ENCODE measurements at regions not wholly inside any gene's neighbourhood (a gene's known extent, or its start where the extent isn't known, plus 50 kb on each side); places are given as distances from the start of the nearest gene placed in this dataset.

DNA sequence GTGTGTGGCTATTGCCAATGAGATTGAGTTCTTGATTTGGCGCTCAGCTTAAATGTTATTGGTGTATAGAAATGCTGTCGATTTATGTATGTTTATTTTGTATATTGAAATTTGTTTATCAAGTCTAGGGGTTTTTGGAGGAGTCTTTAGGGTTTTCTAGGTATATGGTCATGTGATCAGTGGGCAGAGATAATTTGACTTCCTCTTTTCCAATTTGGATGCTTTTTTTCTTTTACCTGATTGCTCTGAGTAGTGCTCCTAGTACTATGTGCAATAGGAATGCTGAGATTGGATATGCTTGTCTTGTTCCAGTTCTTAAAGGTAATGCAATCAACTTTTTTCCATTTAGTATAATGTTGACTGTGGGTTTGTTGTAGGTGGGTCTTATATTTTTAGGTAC lies 99.8 kb upstream of the PMCH start:
- H3K79me1 ChIP-seq (ENCODE audit: insufficient read depth, low read depth, low read length, poor library complexity, severe bottlenecking): no peaks in the 10 kb centered on the region

More for the DNA sequence above, 99.8 kb upstream of the PMCH start:
- H3K79me2 ChIP-seq (ENCODE audit: insufficient read depth, low read length): no peaks in the 10 kb centered on the region
- no peak overlapping the region for H2BK12ac ChIP-seq (ENCODE audit: insufficient read length, low read depth, low read length)
- H3K4ac ChIP-seq (ENCODE audit: low read depth, low read length): no peak overlapping the region
- H3K9me3 ChIP-seq (ENCODE audit: control insufficient read depth, low read depth, low read length): no peaks in the 10 kb centered on the region
- TF ChIP-seq, protein P1, sequence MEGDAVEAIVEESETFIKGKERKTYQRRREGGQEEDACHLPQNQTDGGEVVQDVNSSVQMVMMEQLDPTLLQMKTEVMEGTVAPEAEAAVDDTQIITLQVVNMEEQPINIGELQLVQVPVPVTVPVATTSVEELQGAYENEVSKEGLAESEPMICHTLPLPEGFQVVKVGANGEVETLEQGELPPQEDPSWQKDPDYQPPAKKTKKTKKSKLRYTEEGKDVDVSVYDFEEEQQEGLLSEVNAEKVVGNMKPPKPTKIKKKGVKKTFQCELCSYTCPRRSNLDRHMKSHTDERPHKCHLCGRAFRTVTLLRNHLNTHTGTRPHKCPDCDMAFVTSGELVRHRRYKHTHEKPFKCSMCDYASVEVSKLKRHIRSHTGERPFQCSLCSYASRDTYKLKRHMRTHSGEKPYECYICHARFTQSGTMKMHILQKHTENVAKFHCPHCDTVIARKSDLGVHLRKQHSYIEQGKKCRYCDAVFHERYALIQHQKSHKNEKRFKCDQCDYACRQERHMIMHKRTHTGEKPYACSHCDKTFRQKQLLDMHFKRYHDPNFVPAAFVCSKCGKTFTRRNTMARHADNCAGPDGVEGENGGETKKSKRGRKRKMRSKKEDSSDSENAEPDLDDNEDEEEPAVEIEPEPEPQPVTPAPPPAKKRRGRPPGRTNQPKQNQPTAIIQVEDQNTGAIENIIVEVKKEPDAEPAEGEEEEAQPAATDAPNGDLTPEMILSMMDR (conservative IDR thresholded peaks at IDR 0.05): no peak
- no peak overlapping the region for H2BK15ac ChIP-seq (ENCODE audit: low read depth, low read length)
- DNase-seq: no peak
- H2AFZ ChIP-seq (ENCODE audit: low read length): no peak overlapping the region
- H2AK5ac ChIP-seq (ENCODE audit: insufficient read length, low read length): no peak overlapping the region
- Mint-ChIP-seq H3K27ac (no peak overlapping the region), H3K27me3 (ENCODE audit: low read depth) (no peaks in the 10 kb centered on the region), H3K36me3 (ENCODE audit: insufficient read depth in 1 of 3, low read depth in 3 of 3) (no peaks in the 10 kb centered on the region; a peak in 1 of 7 replicates), H3K4me3 (no peak overlapping the region), H3K9me3 (no peaks in the 10 kb centered on the region; a peak in 2 of 5 replicates), H3K4me1 (no peaks in the 10 kb centered on the region)
- no peak overlapping the region for H3K18ac ChIP-seq (ENCODE audit: insufficient read length, low read depth, low read length)
- no peak overlapping the region for H3K4me2 ChIP-seq (ENCODE audit: insufficient read depth, insufficient read length, low read length)
- no peaks in the 10 kb centered on the region for H3K23me2 ChIP-seq (ENCODE audit: insufficient read length, low read depth, low read length, poor library complexity, severe bottlenecking)
- no peak overlapping the region for H4K8ac ChIP-seq (replicated peaks; ENCODE audit: insufficient read length, low read depth, low read length)
- H2BK5ac ChIP-seq (ENCODE audit: insufficient read length, low read length): no peak overlapping the region
- no peak overlapping the region for H3K27ac ChIP-seq (ENCODE audit: insufficient read length, low read depth, low read length)
- no peak overlapping the region for H4K5ac ChIP-seq (ENCODE audit: insufficient read length, low read depth, low read length)
- no peaks in the 10 kb centered on the region for H3K27me3 ChIP-seq (ENCODE audit: insufficient read depth, low read length)
- WGBS (ENCODE audit: extremely low coverage, insufficient read length, low lambda C conversion rate): 100% methylated on average over 1 of the region's 2 CpGs
- H3K56ac ChIP-seq (ENCODE audit: insufficient read length, low read depth, low read length): no peak overlapping the region
- H3K9ac ChIP-seq (ENCODE audit: extremely low read depth, insufficient read length, low read length): no peak overlapping the region
- no peak overlapping the region for H4K91ac ChIP-seq (ENCODE audit: insufficient read length, low read depth, low read length)
- H3K14ac ChIP-seq (ENCODE audit: insufficient read depth, low read length): no peak overlapping the region
- no peak overlapping the region for H2BK20ac ChIP-seq (ENCODE audit: low read depth, low read length, poor library complexity, severe bottlenecking)
- no peak overlapping the region for H2BK120ac ChIP-seq (ENCODE audit: low read depth, low read length, poor library complexity, severe bottlenecking)
- no peaks in the 10 kb centered on the region for H4K20me1 ChIP-seq (ENCODE audit: control insufficient read depth, insufficient read depth, insufficient read length)
- H3K23ac ChIP-seq (ENCODE audit: insufficient read length, low read depth, low read length): no peak overlapping the region
- H3K4me1 ChIP-seq (ENCODE audit: insufficient read depth, low read length): no peaks in the 10 kb centered on the region
- no peak overlapping the region for H3T11ph ChIP-seq (ENCODE audit: low read length)

Measured in H9 (cell line).